GM19467 (cell line): ENCODE measurements at regions not wholly inside any gene's neighbourhood (a gene's known extent, or its start where the extent isn't known, plus 50 kb on each side); places are given as distances from the start of the nearest gene placed in this dataset.

Experiments
- ATAC-seq: cut with Tn5 transposase; IDR thresholded peaks from one replicate; pipeline ENCODE4 v1.9.1; 2021; ENCODE audit warnings: mild to moderate bottlenecking, moderate library complexity; ENCODE audit not compliant: unreplicated experiment

- no peak for ATAC-seq
Observed at GRCh38 chr18:4858379-4859127, 338.5 kb downstream of the AKAIN1 start.

- no peak for ATAC-seq
Observed at GRCh38 chr18:4854671-4855070, 342.4 kb downstream of the AKAIN1 start.

- ATAC-seq: no peak
Observed at GRCh38 chr18:4851301-4851976, 345.6 kb downstream of the AKAIN1 start.

DNA sequence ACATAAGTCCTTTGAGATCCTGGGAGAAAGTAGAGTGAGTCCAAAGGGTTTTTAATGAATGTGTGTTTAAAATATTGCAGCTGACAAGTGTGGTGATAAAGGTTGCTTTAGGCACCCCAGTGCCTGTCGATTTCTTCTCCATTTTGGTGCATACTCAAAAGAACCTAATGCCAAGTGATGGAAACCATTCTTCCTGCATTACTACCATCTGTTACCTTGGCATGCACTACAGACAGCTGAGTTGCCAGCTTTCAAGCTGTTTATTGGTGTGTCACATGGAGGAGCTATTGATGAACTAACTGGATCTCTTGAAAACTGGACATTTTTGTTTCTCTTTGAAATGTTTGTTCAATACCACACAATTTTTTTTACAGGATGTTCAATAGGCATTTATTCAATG, 350.0 kb downstream of the AKAIN1 start:
- no peak for ATAC-seq

DNA sequence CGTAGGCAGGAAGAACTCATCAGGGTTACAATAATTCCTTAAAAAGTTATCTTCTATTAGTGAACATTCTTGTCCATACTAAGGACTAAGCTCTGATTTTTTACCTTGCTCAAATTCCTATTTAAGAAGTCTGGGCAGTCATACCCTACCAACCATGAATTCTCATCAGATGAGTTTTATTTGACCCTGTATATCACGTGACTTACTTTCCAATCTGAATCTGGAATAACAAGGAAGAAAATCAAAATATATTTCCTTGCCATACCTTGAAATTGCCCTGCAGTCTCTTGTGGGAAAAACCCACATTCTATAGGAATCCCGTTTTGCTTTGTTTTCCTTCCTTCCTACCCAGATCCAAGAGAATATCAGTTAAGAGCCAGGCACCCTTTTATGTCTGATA, 352.7 kb downstream of the AKAIN1 start:
- ATAC-seq: no peak

- no peak for ATAC-seq
Observed at GRCh38 chr18:4843771-4844170, 353.3 kb downstream of the AKAIN1 start.

- no peak for ATAC-seq
Observed at GRCh38 chr18:4842751-4843150, 354.3 kb downstream of the AKAIN1 start.

GRCh38 chr18:4842287-4842686, 354.8 kb downstream of the AKAIN1 start:
- ATAC-seq: no peak

GRCh38 chr18:4839639-4840038, 357.4 kb downstream of the AKAIN1 start:
- no peak for ATAC-seq

DNA sequence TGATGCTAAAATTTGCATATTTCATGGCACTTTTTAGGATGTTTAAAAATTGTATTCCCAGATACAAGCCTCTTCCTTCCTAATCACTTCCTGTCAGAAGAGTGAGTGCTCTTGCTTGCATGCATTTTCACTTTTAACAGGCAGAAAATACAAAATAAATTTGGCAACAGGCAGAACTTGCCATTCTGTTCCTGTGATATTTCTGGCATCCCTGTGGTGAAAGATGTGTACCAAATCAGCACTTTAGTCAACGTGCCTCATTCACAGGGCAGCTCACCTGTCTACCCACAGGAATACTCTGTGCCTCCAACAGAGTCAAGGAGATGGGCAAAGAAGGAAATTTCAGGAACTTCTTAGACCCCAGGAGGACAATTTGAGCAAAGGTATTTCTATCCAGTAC, 360.9 kb downstream of the AKAIN1 start:
- ATAC-seq: no peak

GRCh38 chr18:4831791-4832375, 365.2 kb downstream of the AKAIN1 start:
- ATAC-seq: no peak

- no peak for ATAC-seq
Observed at GRCh38 chr18:4831127-4831526, 365.9 kb downstream of the AKAIN1 start.

DNA sequence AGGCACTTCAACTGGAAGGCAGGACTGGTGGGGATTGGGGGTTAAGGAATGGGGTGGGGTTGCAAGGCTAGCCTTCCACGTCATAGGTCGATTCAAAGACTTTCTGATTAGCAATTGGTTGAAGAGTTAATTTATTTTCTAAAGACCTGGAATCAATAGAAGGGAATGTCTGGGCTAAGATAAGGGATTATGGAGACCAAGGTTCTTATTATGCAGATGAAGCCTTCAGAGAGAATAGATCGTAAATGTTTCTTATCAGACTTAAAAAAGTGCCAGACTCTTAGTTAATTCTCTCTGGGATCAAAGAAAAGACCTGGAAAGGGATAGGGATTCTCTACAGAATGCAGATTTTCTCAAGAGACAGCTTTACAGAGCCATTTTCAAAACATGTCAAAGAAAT, 368.0 kb upstream of the DLGAP1 start:
- no peak for ATAC-seq

- ATAC-seq: no peak
Observed at GRCh38 chr18:4821801-4822200, 366.7 kb upstream of the DLGAP1 start.

GRCh38 chr18:4817665-4818064, 362.6 kb upstream of the DLGAP1 start:
- no peak for ATAC-seq

- ATAC-seq: no peak
Observed at GRCh38 chr18:4813708-4814107, 358.6 kb upstream of the DLGAP1 start.

GRCh38 chr18:4808891-4809290, 353.8 kb upstream of the DLGAP1 start:
- no peak for ATAC-seq

GRCh38 chr18:4807604-4808293, 352.6 kb upstream of the DLGAP1 start:
- no peak for ATAC-seq

DNA sequence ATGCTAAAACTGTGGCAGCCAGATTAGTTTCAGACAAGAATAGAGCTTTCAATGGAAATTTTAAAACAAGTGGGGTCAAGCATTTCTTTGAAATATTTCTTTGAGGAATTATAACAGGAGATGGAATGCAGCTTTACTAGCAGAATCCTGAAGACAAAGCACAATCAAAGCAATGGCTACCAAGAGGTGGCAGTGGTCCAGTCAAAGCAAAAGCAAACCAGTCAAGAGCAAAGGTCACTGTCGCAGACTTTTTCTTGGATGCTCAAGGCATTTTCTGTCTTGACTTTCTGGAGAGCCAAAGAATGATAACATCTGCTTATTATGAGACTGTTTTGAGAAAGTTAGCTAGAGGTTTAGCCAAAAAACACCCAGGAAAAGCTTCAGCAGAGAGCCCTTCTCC, 351.2 kb upstream of the DLGAP1 start:
- ATAC-seq: no peak

GRCh38 chr18:4802296-4802695, 347.2 kb upstream of the DLGAP1 start:
- ATAC-seq: no peak

- no peak for ATAC-seq
Observed at GRCh38 chr18:4801151-4801550, 346.0 kb upstream of the DLGAP1 start.
